Body of pancreas (tissue), 4 donors: ENCODE measurements at regions not wholly inside any gene's neighbourhood (a gene's known extent, or its start where the extent isn't known, plus 50 kb on each side); places are given as distances from the start of the nearest gene placed in this dataset.

Experiments
- CTCF ChIP-seq, 7 experiments: fragments of 450-650 bp in 4 of 7; fragments of 200-600 bp in 3 of 7; sonication (generic) in 3 of 7; IDR thresholded peaks; one replicate each; pipeline ENCODE4 v1.5.1; 2016 to 2019; ENCODE audit warnings: antibody characterized with exemption in 7 of 7
- POLR2A ChIP-seq, 3 donors: fragments of 450-650 bp; IDR thresholded peaks; one replicate each; pipeline ENCODE4 v1.6.1; 2016; ENCODE audit warnings: antibody characterized with exemption in 3 of 3, mild to moderate bottlenecking in 2 of 3

DNA sequence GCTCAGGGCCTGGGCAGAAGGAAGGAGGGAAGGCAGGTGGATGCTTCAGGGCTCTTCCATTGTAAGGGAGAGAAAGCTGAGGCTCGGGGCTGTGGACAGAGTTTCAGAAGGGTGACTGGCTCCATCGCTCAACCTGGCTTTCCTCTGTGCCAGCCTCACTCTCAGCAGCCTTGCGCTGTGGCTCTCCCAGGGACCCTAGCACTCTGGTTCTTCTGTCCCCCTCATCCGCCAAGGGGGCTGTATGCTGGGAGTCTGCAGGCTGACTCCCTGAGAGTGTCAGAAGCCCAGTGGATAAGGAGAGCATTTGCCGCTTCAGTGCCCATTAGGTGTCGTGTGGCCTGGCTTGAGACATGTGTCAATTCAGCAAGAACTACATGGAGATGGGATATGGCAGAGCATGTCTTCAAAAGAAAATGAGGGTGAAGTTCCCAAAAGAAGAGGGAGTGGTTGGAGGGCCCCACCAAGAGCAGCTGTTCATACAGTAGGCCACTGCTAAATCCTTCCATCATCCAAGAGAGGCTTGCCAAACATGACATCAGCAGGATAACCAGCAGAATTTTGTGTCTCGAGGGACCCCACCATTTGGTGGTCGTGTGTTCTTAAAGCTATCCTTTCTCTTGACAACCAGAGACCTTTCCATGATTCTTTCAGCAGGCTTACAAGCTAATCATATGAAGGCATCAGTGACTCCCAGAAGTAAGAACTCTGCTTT, 148.2 kb downstream of the IRX5 start:
- no peak for TF ChIP-seq CTCF (IDR thresholded peaks at IDR 0.05)
- no peak for TF ChIP-seq POLR2A (IDR thresholded peaks at IDR 0.05)
